Tibial nerve (tissue), 3 donors: ENCODE measurements at regions not wholly inside any gene's neighbourhood (a gene's known extent, or its start where the extent isn't known, plus 50 kb on each side); places are given as distances from the start of the nearest gene placed in this dataset.

Experiments used
- POLR2A ChIP-seq, 2 donors: fragments of 450-650 bp; IDR thresholded peaks; one replicate each; pipeline ENCODE4 v1.6.1; 2017; ENCODE audit warnings: antibody characterized with exemption in 2 of 2, mild to moderate bottlenecking in 2 of 2, moderate library complexity in 2 of 2
- TF ChIP-seq, protein P1 (sequence below), 5 experiments: fragments of 200-600 bp in 3 of 5; fragments of 450-650 bp in 2 of 5; sonication (generic) in 3 of 5; IDR thresholded peaks; one replicate each; pipeline ENCODE4 v1.5.1; 2016 to 2019; ENCODE audit warnings: antibody characterized with exemption in 5 of 5, mild to moderate bottlenecking in 3 of 5, moderate library complexity in 2 of 5

DNA sequence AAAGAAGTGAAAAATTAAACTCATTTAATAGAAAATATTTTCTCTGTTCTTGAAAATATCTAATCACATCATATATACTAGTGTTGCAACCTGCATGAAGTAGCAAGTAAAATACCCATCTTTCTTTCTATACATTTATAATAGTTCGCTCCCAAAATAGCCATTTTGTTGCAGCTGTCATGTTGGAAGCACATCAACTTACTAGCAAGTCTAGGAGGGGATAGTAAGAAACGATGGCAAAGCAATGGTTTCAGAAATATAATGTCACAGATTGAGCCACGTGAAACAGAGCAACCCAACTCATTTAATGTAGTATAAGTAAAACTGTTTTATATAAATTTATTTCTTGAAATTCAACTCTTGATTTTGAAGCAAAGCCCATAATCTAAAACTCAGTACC, 521.8 kb downstream of the LRRIQ3 start:
- TF ChIP-seq, protein P1, sequence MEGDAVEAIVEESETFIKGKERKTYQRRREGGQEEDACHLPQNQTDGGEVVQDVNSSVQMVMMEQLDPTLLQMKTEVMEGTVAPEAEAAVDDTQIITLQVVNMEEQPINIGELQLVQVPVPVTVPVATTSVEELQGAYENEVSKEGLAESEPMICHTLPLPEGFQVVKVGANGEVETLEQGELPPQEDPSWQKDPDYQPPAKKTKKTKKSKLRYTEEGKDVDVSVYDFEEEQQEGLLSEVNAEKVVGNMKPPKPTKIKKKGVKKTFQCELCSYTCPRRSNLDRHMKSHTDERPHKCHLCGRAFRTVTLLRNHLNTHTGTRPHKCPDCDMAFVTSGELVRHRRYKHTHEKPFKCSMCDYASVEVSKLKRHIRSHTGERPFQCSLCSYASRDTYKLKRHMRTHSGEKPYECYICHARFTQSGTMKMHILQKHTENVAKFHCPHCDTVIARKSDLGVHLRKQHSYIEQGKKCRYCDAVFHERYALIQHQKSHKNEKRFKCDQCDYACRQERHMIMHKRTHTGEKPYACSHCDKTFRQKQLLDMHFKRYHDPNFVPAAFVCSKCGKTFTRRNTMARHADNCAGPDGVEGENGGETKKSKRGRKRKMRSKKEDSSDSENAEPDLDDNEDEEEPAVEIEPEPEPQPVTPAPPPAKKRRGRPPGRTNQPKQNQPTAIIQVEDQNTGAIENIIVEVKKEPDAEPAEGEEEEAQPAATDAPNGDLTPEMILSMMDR (IDR thresholded peaks at IDR 0.05): no peak
- no peak for TF ChIP-seq POLR2A (IDR thresholded peaks at IDR 0.05)
